HG03439 (cell line): ENCODE measurements at regions not wholly inside any gene's neighbourhood (a gene's known extent, or its start where the extent isn't known, plus 50 kb on each side); places are given as distances from the start of the nearest gene placed in this dataset.
"Not testable (repeated sequence)": the region's sequence is repeated elsewhere in the genome, so short reads cannot be mapped to it uniquely, and the experiment has no call there.

ENCODE experiments used
- ATAC-seq: cut with Tn5 transposase; IDR thresholded peaks from one replicate; pipeline ENCODE4 v1.9.1; 2021; ENCODE audit warnings: mild to moderate bottlenecking, moderate library complexity; ENCODE audit not compliant: unreplicated experiment

DNA sequence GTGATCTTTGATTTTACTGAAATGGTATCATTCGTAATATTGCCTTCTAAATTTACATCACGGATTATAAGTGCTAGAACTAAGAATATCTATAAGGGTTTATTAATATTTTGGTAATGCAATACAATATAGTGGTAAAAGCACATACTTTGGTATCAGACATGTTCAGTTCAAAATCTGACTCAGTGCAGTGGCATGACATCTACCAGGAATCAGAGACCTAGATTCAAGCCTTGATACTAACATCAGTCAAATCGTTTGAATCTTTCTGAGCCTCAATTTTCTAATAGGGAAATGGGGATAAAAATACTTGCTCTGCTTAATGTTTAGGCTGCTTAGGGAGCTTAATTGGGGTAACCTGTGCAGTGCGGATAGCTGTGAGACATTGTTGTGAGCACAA is 488.0 kb downstream of the BCKDHB start:
- ATAC-seq = no peak

- no peak for ATAC-seq
Measured at GRCh38 chr6:80592436-80592835, 486.0 kb downstream of the BCKDHB start.

DNA sequence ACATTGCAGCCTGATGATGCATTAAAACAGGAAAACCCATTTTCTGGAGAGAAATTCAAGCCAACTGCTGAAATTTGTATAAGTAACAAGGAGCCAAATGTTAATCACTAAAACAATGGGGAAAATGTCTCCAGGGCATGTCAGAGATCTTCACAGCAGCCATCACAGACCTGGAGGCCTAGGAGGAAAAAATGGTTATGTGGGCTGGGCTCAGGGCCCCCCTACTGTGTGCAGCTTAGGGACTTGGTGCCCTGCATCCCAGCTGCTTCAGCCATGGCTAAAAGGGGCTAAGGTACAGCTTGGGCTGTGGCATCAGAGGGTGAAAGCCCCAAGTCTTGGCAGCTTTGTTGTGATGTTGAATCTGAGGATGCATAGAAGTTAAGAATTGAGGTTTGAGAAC is 479.8 kb downstream of the BCKDHB start:
- ATAC-seq = no peak

DNA sequence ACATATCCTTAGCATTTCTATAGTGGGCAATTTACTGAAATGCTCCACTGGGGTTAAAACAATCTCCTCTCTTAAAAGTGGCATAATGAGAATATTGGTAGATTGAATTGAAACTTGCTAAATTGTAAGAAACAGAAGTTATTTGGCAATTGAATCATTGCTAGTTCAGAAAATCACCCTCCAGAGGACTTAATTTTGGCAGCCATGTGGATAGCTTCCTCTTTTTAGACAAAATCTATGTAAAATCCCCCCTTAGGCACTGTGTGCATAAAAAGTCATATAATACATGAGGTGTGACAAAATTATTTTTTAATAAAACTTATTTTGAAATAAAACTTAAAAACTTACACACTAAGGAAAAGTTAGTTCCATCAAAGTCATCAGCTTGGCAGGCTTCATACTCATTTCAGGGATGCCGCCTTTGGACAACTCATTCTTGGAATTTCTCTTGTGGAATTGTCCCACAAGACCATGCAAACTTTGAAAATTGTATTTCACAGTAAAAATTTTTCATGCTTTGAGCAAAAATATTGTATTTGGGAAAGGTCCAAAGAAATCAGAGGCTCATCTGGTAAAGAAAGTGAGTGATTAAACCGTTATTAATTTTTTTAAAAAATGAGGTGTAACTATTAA is 473.0 kb downstream of the BCKDHB start:
- ATAC-seq = no peak

DNA sequence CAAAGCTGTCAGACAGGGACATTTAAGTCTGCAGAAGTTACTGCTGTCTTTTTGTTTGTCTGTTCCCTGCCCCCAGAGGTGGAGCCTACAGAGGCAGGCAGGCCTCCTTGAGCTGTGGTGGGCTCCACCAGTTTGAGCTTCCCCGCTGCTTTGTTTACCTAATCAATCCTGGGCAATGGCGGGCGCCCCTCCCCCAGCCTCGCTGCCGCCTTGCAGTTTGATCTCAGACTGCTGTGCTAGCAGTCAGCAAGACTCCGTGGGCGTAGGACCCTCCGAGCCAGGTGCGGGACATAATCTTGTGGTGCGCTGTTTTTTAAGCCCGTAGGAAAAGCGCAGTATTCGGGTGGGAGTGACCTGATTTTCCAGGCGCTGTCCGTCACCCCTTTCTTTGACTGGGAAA is 466.8 kb downstream of the BCKDHB start:
- ATAC-seq = not testable (repeated sequence)

DNA sequence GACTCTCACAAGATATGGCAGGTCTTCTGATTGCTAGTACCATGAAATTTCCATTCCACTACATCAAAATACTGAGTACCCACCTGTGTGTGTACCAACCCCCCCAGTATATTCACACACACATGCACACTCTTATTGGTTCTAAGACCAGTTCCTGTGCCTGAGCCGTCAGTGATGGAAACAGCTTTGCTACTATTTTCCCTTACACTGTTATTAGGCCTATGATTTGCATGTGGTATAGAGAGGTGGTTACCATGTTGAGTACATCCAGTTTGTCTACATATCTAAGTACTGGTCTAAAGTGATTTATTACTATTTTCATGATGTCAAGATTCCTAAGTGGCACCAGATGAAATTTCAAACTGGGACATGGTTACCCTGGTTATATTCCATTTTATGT is 459.9 kb downstream of the BCKDHB start:
- ATAC-seq = peak; percentile 58

GRCh38 chr6:80553071-80553740 is 446.7 kb downstream of the BCKDHB start:
- no peak for ATAC-seq

DNA sequence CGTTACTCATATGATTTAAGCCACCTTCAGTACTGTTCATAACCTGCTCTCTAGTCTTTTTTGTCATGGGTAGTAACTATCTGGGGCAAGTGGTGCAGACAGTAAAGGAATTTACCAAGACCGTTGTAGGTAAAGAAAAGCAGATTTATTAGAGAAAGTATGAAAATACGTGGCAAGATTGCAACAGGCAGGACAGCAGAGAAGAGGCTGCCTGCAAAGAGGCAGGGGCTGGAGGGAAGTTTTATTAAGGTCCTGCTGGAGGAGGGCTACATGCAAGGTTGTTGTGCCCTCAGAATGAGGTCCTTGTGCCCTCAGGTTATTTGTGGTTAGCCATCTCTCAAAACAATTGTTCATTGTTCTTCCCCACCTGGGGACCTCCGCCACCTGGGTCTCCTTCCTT is 444.3 kb downstream of the BCKDHB start:
- no peak for ATAC-seq

DNA sequence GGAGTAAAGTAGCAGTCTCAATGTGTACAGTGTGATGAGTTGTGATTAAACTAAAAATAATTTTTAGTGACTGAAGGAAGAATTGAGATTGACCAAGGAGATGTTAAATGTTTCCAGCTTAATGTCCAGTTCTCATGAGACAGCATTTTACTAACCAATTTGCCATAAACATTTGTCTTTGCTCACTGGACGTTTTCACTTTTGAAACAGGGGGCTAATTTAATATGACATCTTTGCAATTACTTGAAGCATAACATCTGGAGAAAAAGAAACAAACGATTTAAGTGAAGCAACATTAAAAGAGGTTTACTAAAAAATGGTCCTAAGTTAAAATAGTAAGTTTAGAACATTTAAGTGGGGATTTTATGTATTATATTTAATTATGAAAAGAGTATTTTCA is 443.8 kb downstream of the BCKDHB start:
- ATAC-seq = no peak

DNA sequence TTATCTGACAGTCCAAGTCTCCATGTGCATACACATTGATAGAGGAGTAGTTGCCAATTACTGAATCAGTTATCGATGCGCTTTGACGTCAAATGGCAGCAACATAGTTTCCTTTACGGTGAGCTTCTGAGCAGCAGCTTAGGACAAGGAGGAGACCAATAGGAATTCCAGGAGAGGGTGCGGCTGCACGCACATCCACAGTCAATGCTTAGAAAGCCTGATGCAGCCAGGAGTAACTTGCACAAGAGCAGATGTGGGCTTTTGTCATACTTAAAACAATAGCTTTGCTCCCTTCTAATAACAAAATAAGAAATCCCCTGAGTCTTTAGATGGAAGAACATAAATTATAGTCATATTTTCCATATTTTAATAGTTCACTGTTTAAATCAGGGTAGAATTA is 442.1 kb downstream of the BCKDHB start:
- no peak for ATAC-seq

DNA sequence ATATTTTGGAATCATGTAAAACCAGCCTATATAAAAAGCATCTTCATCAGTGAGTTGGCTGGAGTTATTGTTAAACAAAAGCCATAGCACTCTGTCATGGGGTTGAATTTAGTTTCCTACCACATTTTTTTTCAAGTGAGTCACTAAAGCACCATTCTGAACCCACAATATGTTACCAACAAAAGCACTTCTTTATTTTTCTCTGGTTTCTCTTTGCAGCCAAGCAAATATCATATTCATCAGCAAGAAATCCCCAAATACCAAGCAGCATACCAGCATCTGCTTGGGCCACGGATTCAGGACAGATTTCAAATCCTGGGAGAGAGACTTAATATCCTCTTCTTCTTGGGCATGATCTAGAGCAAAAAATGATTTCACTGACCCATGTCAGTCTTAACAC is 441.4 kb downstream of the BCKDHB start:
- no peak for ATAC-seq

- no peak for ATAC-seq
Measured at GRCh38 chr6:80544976-80545722, 438.7 kb downstream of the BCKDHB start.

DNA sequence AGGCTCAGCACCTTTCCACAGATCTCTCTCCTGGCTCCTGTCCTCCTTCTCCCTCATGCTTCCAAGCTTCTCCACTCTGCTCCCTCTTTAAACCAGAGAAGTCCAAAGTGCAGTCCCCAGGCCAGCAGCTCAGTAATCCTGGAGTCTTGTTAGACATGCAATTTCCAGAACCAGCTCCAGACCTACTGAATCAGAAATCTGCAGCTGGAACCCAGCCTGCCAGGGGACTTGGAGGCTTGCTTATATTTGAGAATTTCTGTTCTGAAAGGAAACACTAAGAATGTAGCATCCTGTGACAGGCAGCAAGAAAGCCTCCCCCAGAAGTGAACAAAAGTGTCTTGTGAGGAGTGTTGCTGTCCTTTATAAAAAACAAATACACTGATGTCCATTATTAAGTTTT is 438.1 kb downstream of the BCKDHB start:
- ATAC-seq = no peak

DNA sequence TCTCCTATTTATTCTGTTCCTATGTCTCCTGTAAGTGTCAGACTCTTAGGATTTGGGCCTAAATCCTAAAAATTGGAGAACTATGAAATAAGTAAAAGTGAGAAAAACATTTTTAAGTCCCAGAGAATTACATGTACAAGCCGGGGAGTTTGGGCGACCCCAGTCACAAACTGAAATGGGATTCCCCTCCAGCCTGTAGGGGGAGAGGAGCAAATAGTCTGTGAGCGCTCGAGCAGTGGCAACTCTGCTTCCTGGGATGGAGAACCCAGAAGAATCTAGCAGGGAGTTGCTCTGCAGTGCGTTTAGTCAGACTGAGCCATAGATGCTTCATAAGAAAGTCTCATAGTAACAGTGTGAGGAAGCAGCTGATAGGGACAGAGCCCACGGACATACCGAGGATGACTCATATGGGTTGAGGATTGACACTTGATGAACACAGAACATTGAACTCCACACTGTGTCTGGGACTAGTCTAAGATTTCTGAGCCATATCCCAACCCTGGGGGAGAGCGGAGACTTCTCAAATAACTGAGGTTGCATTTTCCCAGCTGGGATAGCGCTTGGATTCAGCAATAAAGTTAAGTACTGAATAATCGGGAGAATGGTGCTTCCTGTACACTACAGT is 437.2 kb downstream of the BCKDHB start:
- peak; percentile 51 for ATAC-seq

GRCh38 chr6:80543151-80543550 is 436.7 kb downstream of the BCKDHB start:
- ATAC-seq = no peak

DNA sequence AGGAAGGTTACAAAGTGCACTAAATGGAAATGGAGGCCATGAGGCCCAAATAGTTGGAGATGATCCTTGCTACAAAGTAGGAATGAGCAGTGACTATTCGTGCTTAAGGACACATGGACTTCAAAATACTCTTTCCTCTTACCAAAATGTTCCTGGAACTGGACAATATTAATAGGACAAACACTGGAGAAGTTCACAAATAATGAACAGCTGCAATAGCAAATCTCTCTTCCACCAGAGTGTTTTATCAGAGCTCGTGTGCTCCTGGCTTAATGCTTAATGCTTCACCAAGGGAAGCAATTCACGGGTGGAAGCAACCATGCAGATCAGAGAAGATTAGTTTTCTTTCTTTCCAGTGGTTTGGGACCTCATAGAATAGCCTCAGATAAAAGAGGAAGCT is 435.4 kb downstream of the BCKDHB start:
- no peak for ATAC-seq

DNA sequence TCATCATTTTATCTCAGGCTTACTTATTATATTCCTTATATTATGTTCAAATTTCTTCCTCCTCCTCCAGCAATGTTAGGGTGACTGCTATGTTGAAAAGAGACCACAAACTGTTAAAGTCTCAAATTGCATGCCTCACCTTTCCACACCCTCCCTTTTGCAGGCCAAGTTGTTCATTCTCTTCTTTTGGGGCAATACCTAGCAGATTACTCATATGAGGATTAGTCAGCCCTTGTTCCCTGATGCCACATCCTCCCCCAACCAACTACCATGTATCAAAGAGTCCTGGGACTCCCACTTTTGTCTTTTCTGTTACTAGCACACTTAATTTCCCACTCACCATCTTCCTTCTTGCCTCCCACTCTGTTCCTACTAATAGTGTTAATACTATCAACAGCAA is 434.7 kb downstream of the BCKDHB start:
- no peak for ATAC-seq

DNA sequence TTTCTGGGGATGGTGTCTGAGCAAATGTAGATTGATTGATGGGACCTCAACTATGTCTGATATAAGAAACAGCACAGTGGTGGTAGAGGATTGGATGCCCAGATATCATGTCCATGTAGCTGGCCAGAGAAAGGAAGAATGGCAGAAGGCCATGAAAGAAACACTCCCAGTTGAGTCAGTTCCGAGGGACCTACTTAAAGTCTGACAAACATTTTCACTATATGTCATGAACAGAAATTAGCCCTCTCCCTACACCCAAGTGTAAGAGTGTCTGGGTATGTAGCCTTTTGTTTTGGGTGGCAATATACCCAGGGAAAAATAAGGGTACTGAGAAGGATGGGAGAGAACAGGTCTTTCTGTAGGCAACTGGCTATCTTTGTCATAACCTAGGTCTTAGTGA is 434.2 kb downstream of the BCKDHB start:
- no peak for ATAC-seq

GRCh38 chr6:80537118-80537972 is 430.9 kb downstream of the BCKDHB start:
- no peak for ATAC-seq

GRCh38 chr6:80535914-80536565 is 429.6 kb downstream of the BCKDHB start:
- no peak for ATAC-seq
